ENCODE measurements at regions not wholly inside any gene's neighbourhood (a gene's known extent, or its start where the extent isn't known, plus 50 kb on each side); places are given as distances from the start of the nearest gene placed in this dataset.

- no peak for TF ChIP-seq CTCF (conservative IDR thresholded peaks at IDR 0.05; ENCODE audit: low read depth, low read length)
- H3K4me3 ChIP-seq (ENCODE audit: low read depth, low read length): no peak overlapping the region
- DNase-seq (ENCODE audit: low read depth): no peak
Measured at GRCh38 chr4:96993560-96993959, 1149.7 kb downstream of the STPG2 start.

- no peak for DNase-seq (ENCODE audit: low read depth)
- no peak for TF ChIP-seq CTCF (conservative IDR thresholded peaks at IDR 0.05; ENCODE audit: low read depth, low read length)
- H3K4me3 ChIP-seq (ENCODE audit: low read depth, low read length): no peak overlapping the region
Measured at GRCh38 chr4:97003715-97004114, 1139.6 kb downstream of the STPG2 start.

- H3K4me3 ChIP-seq (ENCODE audit: low read depth, low read length): no peak overlapping the region
- DNase-seq (ENCODE audit: low read depth): no peak
- no peak for TF ChIP-seq CTCF (conservative IDR thresholded peaks at IDR 0.05; ENCODE audit: low read depth, low read length)
Measured at GRCh38 chr4:97013309-97013708, 1130.0 kb downstream of the STPG2 start.

GRCh38 chr4:97013711-97014110 is 1129.6 kb downstream of the STPG2 start:
- TF ChIP-seq CTCF (conservative IDR thresholded peaks at IDR 0.05; ENCODE audit: low read depth, low read length): no peak
- H3K4me3 ChIP-seq (ENCODE audit: low read depth, low read length): no peak overlapping the region
- DNase-seq (ENCODE audit: low read depth): no peak

- no peak for TF ChIP-seq CTCF (conservative IDR thresholded peaks at IDR 0.05; ENCODE audit: low read depth, low read length)
- no peak overlapping the region for H3K4me3 ChIP-seq (ENCODE audit: low read depth, low read length)
- DNase-seq (ENCODE audit: low read depth): no peak
Measured at GRCh38 chr4:97015301-97015700, 1128.0 kb downstream of the STPG2 start.

GRCh38 chr4:97016186-97016907 is 1126.9 kb downstream of the STPG2 start:
- H3K4me3 ChIP-seq (ENCODE audit: low read depth, low read length): no peak overlapping the region
- peak; percentile 35 for DNase-seq (ENCODE audit: low read depth)
- TF ChIP-seq CTCF (conservative IDR thresholded peaks at IDR 0.05; ENCODE audit: low read depth, low read length): no peak
